Activated CD4-positive, alpha-beta T cell treated with anti-CD3 and anti-CD28 coated beads, Interleukin-2, Interleukin-6, amounts not matched to agents 100 ng/mL and 50 ng/mL, durations not matched to agents 16 hours and 8 hours (primary cell): ENCODE measurements at regions not wholly inside any gene's neighbourhood (a gene's known extent, or its start where the extent isn't known, plus 50 kb on each side); places are given as distances from the start of the nearest gene placed in this dataset.

ENCODE experiments used
- DNase-seq: peaks from one replicate; pipeline ENCODE4 v3.0.0-alpha.2; 2020

DNA sequence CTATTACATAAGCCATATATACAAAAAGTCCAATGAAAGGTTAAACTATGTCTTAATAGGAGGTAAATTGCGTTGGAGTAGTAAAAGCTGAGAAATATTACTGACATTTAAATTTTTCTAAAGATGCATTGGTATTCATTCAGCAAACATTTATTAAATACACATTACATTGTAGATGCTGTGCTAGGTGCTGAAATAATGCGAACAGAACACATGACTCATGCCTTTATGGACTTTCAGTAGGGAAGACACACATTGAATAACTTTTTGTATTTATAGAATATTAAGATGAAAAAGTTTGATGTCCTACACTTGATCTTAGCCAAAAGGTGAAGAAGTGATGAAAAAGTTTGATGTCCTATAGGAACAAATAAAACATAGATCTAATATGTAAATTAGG, 871.1 kb upstream of the SLIT2 start:
- DNase-seq = no peak

DNA sequence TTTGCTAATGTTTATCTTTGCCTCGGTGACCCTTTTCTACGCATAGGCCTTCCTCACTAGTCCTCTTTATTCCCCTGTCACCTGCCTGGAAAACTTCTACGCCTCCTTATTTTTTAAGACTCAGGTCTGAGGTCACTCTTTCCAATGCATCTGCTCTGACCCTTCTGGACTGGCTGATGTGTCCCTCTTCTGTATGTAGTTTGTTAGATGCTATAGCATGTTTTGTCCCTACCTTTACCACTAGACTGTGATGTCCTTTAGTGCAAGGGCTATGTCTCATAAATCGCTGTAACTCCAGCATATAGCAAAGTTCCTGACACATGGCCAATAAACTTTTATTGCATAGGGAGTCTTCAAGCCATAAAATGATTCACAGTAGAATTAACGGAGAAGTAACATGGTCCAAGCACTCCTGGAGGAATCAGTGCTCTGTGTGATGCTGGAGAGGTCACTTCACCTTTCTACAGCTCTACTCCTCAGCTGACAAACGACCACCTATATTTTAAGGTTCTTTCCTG, 872.5 kb upstream of the SLIT2 start:
- DNase-seq = no peak

DNA sequence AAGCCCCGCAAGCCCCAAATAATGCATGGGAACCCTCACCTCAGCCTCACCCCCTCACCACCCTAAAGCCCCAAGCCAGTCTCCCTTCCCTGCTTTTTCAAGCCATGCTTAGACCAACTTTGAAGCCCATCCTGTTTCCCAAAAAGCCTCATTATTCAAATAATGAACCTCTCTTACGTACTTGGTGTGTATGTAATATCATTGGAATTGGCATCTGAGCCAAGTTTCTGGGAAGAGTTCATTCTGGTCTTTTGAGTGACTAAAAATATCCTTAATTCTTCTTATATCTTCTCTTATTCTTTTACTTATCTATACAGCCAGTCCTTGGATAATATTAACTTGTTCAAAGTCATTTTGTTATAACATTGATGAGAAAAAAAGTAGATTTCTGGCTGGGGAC, 875.8 kb upstream of the SLIT2 start:
- no peak for DNase-seq

DNA sequence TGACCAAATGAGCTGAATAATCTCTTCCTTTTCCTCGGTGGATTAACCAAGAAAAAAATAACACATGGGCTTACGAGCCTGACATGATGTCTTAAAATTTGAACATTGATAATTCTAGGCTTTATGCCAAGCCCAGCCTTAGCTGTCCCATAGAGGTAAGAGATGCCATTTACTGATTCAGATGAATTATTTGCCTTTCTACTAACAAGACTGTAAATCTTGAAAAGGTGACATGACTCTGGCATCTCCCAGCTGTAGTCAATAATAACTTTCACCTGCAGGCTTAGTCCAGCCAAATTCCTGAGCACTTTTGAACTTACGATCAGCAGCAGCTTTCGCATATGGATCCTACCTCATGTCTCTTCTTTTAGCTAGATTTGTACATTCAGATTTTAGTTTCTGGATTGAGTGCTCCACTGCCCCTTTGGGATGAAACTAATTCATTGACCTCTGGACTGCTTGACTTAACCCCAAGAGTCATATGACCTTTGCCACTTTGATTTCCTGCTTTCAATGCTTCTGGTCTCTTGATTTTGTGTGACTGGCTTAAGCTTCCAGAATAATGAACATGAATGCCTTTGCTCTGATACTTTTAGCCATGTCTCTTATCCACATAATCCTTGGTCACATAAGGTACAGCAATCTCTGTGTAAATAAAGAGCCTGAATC, 876.4 kb upstream of the SLIT2 start:
- DNase-seq = no peak

DNA sequence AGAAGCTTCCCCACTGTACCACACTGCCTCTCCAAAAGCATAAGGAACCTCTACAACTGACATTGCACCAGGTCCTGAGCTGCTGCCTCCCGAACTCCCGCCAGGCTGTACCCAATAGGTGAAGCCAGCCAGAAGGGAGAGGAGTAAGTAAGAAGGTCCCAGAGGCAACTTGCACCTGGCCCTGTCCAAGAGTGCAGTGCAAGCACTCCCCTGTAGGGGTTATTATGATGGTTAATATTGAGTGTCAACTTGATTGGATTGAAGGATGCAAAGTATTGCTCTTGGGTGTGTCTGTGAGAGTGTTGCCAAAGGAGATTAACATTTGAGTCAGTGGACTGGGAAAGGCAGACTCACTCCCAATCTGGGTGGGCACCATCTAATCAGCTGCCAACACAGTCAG, 879.3 kb upstream of the SLIT2 start:
- no peak for DNase-seq

DNA sequence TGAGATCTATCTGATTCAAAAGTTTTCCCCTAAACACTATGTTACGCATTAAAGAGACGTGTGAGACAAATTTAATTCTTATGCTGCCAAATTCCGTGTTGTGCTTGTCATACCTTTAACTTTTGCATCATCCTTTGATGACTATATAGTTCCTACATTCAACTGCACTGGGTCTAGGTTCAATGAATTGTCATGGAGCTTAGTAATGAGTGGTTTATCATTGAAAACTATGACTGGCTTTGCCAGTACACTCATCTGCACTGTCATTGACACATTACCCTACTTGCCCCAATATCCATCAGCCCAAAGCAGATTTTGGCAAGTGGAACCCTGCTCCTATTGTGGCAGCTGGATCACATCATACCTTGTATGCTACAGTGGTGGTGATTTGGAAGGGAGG, 882.9 kb upstream of the SLIT2 start:
- DNase-seq = no peak

DNA sequence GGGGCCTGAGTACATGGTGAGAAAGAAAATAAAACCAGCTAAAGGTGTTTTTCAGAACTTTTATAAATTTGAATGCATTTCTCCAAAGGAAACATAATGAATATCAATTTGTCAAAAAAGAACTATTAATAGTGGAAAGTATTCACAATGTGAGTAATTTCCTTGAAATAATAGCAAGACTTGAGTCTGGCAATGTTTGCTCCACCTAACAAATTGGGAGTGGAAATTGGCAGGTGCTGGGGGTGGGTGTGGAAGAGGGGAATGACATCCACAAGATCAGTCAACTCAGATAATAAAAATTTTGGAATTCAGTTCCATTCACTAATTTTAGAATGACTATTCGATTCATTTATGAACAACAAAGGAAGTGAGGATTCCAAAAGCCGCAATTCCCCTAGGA, 884.8 kb upstream of the SLIT2 start:
- DNase-seq = no peak

DNA sequence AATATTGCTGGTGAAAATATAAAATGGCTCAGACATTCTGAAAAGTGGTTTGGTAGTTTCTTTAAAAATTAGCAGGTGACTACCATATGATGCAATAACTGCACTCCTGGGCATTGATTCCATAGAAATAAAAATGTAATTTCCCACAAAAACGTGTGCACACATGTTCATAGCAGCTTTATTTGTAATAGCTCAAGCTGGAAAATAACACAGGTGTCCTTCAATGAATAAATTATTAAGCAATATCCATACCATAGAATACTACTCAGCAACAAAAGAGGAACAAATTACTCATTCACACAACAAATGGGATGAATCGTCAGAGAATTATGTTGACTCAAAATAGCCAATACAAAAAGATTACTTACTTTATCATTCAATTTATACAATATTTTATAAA, 893.7 kb upstream of the SLIT2 start:
- DNase-seq = no peak

DNA sequence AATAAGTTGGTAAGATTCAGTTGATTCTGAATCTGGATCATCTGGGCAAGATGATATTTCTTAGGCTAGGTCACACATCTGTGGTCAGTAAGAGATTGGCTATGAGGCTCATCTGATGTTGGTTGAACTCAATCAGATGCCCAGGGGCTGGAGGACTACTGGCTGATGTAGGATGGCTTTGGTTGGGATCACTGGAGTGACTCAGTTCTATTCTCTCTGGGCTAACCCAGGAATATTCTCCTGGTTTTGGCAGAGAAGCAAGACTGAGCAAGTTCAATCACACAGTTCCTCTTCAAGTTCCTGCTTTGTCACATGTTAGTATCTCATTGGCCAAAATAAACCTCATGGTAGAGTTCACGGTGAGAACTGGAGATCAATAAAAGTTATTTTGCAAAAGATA, 902.3 kb upstream of the SLIT2 start:
- DNase-seq = no peak

DNA sequence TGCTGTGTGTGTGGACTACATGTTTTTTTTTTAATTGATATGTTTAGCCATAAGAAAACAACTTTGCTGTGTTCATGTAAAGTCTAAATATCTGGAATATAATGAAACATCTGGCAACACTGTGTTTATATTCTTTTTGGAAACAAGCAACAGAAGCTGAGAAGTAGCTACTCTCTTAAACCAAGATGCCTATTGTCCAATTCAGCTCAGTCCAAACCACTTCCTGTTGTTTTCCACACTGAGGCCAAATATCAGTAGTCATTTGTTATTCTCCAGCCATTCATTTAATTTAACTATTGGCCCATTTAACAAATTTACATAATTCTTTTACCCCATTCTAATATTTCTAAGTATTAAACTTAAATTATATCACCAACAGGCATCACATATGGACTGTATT, 903.0 kb upstream of the SLIT2 start:
- no peak for DNase-seq

DNA sequence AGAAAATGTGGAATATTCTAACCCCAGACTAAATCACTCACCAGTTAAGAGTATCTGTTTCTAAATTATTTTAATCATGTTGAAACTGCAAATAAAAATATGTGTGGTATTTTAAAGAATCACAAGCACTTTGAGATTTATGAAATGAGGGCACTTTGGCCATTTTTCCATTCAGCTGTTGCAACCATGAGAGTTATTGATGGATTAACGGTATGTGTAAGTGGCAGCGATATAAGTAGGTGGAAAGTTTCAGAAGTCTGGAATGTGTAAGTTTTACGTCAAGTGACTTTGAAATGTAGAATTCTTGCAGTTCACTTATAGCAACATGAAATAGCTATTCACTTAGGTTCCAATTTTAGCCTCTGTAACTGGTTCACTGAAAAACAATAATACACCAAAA, 905.1 kb upstream of the SLIT2 start:
- DNase-seq = no peak

DNA sequence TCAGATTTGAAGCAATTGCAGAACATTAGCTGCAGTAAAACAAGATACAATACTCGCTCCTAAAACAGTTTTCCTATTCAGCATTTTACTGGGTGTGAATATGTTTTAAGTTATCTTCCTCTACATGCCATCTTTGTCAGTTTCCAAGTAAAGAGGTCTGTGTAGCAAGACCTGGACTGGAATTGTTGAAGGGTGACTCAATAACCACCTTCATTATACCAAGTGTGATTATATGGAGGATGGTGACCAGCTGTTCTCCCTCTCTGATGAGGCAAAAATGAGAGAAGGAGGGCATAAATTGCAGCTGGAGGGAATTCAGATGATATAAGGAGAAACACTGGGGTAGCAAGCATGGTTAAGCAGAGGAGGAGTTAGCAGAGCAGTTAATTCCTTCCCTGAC, 922.1 kb upstream of the SLIT2 start:
- DNase-seq = no peak

DNA sequence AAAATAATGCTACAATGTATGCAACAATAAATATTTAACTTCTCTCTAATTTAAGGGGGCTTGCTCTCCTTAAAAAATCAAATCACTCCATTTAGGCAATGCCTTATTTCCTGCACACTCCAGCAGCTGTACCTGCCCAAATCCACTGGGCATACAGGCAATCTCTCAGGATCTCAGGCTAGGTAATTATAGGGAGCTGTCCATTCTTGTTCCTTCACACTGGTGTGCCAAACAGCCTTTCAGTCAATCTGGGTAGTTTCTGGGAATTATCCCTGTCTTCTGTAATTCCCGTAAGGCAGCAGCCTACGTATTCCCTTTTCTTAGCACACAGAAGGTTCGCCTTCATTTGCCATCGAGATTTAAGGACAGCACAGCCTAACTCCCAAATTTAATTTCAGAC, 922.6 kb upstream of the SLIT2 start:
- DNase-seq = no peak

DNA sequence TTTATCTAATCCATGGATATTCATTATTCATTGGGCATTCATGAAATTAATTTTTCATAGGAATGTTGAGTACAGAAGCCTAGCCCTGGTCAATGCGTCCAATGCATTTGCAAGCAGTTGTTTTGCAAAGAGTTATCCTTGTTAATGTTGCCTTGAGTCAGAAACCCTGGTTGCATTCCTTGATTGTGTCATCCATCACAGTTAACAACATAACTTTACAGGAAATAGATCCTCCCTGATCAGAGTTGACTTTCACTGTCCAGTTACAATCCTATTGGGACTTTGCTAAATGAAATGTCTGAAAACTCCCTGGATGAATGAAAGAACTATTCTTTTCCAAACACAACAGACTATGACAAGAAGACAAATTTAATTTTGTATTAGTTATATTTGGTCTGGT, 924.3 kb upstream of the SLIT2 start:
- DNase-seq = no peak

DNA sequence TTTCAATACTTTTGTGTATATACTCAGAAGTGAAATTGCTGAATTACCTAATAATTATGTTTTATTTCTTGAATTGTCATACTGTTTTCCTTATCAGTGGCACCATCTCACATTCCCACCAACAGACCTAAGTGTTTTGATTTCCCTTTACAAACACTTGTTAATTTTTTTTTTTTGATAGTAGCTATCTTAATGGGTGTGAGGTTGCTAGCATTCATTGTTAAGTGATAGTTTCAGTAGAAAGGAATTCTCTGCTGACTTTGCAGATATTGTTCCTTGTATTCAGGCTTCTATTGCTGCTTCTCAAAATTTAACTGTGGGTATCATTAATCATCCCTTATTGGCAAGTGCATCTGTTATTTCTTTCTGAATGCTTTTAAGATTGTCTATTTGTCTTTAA, 927.5 kb upstream of the SLIT2 start:
- no peak for DNase-seq

DNA sequence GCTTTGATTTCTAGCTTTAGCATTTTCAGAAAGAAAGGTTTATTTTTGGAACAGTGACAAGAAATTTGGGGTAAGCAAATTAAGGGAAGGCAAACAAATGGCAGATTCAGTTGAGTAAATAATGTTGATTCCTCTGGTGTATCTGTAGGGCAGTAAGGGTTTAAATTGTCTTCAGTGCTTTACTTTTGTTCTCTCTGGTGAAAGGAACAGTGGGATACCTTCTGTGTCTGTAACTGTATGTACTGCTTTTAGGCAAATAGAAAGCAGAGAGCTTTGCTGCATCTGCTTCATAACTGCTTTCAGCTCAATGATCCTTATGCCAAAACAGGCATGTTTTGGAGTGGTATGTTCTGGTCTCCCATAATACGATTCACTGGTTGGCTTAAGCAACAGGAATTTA, 932.1 kb upstream of the SLIT2 start:
- DNase-seq = no peak

DNA sequence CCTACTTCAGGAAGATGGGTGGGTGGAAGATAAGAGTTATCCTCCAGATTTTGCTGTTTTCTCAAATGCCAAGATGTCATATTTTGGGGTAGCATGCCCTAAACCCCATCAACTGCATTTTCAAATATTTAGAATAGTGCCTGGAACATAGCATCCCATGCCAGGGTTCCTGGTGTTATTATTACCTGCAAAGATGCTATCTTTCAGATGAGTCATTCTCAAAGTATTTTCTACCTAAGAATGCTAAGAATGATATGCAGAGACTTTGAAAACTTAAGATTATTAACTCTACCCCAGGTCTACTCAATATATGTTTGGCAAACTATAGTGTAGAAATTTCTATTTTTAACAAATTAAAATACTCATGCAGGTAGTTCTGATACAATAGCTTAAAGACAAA, 934.3 kb upstream of the SLIT2 start:
- DNase-seq = no peak

DNA sequence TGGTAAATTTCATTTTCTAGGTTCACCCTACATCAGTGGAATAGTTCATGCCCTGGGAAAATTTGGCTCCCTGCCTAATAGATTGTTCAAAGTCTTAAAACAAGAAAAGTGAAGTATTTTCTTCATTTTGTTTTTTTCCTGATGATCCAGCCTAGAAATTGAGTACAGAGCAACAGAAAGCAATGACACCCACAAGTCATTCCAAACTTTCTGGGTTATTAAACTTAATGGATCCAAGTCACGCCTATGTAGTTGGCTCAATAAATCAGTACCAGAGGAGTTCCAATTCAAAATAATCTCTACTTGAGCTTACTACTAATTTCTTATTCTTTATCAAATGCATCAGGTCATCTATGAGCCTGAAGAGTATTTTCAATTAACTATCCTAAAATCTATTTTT, 937.6 kb upstream of the SLIT2 start:
- DNase-seq = no peak

DNA sequence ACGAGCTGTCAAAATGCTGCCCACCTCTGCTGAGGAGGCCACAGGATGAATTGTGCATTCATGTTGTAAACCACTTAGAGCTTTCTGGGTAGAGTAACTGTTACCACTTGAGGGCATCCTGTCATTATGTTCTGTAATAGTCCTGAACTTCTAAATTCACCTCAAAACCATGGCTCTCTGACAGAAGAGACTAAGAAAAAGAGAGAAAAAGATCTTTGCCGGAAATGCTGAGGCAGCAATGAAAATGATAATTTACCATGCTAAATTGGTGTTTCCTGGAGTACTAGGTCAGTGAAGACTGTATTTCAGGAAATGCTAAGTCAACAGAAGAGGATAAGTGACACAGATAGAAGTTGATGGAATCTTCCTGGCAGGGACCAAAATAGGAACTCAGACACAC, 942.3 kb upstream of the SLIT2 start:
- DNase-seq = no peak

DNA sequence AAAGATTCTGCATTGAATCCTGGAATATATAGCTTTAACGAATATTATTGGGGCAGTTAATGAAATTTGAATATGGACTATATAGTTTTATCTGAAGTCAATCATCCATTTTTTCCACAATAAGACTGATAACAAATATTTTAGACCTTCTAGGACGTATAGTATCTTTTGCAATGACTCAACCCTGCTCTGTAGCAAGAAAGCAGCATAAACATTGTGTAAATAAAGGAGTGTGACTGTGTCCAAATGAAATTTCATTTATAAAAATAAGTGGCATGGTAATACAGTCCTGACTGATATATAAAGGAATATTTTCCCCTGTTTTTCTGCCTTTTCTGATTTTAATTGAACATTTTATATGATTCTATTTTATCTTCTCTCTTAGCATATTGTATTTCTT, 947.7 kb upstream of the SLIT2 start:
- DNase-seq = no peak

DNA sequence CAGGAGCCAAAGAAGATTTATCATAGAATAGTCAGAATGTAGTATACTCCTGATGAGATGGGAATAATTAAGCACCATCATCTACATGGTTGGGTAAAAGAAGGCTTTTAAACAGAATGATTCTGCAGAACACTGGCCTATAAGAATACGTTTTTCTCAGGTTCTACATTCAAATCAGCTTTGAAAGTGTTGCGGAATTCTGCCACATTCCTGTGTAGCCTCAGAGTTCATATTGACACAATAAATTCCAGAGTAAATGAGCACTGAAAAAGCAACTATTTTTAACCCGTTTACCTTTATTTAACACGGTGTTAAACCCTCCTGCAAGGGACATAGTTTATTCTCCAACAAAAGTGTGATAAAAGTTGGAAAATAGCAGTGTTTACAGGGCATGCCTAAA, 950.2 kb upstream of the SLIT2 start:
- no peak for DNase-seq

DNA sequence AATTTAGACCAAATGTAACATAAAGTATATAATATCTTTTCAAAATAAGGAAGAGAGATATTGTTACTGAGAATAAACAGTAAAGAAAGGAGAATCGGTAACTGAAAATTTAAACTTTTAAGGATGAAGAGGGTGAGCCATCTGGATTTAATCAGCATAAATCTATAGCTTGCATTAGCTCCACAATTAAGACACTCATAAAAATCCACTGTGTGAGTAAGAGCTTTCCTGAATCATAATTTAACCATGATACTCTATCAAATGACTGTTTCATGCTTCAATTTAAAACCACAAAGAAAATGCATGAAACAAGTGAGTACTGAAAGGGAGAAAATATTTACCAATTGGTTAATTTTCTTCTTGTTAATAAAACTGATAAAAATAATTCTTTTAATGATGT, 951.5 kb upstream of the SLIT2 start:
- DNase-seq = no peak

DNA sequence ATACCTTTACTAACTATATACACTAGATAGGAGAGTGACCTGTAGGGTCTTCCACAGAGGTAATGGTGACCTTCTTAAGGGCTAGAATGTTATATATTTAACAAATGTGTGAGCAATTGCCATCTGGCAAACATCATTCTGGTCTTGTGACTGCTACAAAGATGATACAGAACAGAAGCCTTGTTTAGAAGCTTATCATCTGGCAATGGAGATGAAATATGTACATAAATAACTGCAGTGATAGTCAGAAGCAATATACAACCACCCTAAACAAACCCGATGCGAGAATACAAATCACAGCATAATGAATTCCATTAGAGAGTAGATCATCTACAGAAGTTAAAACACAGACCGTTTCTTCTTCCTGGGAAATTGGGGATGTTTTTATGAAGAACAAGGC, 952.7 kb upstream of the SLIT2 start:
- DNase-seq = no peak

DNA sequence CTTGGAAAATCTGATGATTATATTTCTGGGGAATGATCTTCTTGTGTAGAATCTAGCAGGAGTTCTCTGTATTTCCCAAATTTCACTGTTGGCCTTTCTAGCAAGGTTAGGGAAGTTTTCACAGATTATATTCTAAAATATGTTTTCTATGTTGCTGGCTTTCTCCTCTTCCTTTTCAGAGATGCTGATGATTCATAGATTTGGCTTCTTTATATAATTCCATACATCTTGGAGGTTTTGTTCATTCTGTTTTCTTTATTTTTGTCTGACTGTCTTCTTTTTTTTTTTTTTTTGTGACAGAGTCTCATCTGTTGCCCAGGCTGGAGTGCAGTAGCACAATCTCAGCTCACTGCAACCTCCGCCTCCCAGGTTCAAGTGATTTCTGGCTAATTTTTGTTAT, 957.9 kb upstream of the SLIT2 start:
- no peak for DNase-seq

DNA sequence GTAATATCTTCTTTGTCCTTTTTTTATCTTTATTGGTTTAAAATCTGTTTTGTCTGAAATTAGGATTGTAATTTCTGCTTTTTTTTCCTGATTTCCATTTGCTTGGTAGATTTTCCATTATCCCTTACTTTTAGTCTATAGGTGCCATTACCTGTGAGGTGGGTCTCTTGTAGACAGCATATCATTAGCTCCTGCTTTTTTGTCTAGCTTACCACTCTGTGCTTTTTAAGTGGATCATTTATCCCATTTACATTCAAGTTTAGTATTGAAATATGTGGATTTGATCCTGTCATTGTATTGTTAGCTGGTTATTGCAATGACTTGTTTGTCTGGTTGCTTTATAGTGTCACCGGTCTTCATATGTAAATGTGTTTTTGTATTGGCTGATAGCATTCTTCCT, 958.6 kb upstream of the SLIT2 start:
- DNase-seq = no peak

DNA sequence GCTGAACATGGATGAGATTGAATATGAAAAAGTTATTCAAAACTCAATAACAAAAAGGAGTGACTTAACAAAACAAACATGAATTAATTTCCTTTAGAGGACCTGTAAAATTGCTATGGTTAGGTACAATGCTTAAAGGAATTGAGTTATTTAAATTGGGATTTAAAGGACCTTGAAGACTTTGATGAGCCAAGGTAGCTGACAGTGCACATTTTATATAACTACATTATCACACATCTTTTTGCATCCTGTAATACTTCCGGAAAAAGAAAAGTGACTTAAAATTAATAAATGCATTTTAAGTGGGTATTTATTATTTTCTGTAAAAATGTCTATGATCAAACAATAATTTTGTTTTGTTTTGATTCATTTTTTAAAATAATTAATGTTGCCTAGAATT, 964.8 kb upstream of the SLIT2 start:
- DNase-seq = no peak
